ENCODE measurements at regions not wholly inside any gene's neighbourhood (a gene's known extent, or its start where the extent isn't known, plus 50 kb on each side); places are given as distances from the start of the nearest gene placed in this dataset.

- peaks cover 0 to 7% (median 4%) of the 10 kb centered on the region in 5 donors for H3K27me3 ChIP-seq (ENCODE audit: control insufficient read depth in 5 of 5, insufficient read depth in 4 of 5, low read length in 5 of 5)
- no peaks in the 10 kb centered on the region for H3K4me1 ChIP-seq (ENCODE audit: control insufficient read depth in 5 of 5, insufficient read depth in 5 of 5, low read length in 5 of 5)
- no peaks in the 10 kb centered on the region for H3K36me3 ChIP-seq (ENCODE audit: control insufficient read depth in 5 of 5, insufficient read depth in 5 of 5, low read length in 5 of 5)
- H3K9me3 ChIP-seq (ENCODE audit: control insufficient read depth in 5 of 5, low read length in 5 of 5) = peaks cover 0 to 9% (median 9%) of the 10 kb centered on the region in 5 donors
- H3K4me3 ChIP-seq (ENCODE audit: low read depth in 1 of 5, low read length in 5 of 5) = no peak overlapping the region
- H3K27ac ChIP-seq (ENCODE audit: low read depth, low read length) = no peak overlapping the region
- H3K9ac ChIP-seq (ENCODE audit: low read length in 5 of 5) = no peak overlapping the region
Observed at GRCh38 chr22:47335460-47335859, 573.0 kb downstream of the TBC1D22A start.

DNA sequence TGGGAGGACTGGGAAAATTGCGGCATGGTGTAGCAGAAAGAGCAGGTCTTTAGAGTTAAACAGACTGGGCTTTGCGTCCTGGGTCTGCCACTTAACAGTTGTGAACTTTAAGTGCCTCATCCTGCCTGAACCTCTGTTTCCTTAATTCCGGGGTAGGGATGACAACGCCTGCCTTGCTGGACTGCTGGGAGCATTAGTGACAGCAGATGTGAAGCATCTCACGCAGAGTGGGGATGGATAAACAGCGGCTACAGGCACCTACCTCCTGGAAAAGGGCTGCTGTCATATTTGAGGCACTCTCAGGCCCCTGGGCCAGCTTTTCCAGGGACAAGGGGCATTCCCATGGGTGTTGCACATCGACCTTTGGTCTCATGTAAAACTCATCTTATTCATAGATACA, 572.2 kb downstream of the TBC1D22A start:
- H3K9me3 ChIP-seq (ENCODE audit: control insufficient read depth in 5 of 5, low read length in 5 of 5) = peaks cover 0 to 9% (median 9%) of the 10 kb centered on the region in 5 donors
- no peaks in the 10 kb centered on the region for H3K36me3 ChIP-seq (ENCODE audit: control insufficient read depth in 5 of 5, insufficient read depth in 5 of 5, low read length in 5 of 5)
- H3K4me3 ChIP-seq (ENCODE audit: low read depth in 1 of 5, low read length in 5 of 5) = no peak overlapping the region
- H3K4me1 ChIP-seq (ENCODE audit: control insufficient read depth in 5 of 5, insufficient read depth in 5 of 5, low read length in 5 of 5) = no peaks in the 10 kb centered on the region
- peaks cover 0 to 13% (median 8%) of the 10 kb centered on the region in 5 donors for H3K27me3 ChIP-seq (ENCODE audit: control insufficient read depth in 5 of 5, insufficient read depth in 4 of 5, low read length in 5 of 5)
- no peak overlapping the region for H3K27ac ChIP-seq (ENCODE audit: low read depth, low read length)
- no peak overlapping the region for H3K9ac ChIP-seq (ENCODE audit: low read length in 5 of 5)

- Histone ChIP-seq H3K36me3 (ENCODE audit: control insufficient read depth in 5 of 5, insufficient read depth in 5 of 5, low read length in 5 of 5) (no peaks in the 10 kb centered on the region), H3K27me3 (ENCODE audit: control insufficient read depth in 5 of 5, insufficient read depth in 4 of 5, low read length in 5 of 5) (peaks cover 0 to 16% (median 8%) of the 10 kb centered on the region in 5 donors), H3K27ac (ENCODE audit: low read depth, low read length) (no peak overlapping the region), H3K9ac (ENCODE audit: low read length in 5 of 5) (no peak overlapping the region), H3K9me3 (ENCODE audit: control insufficient read depth in 5 of 5, low read length in 5 of 5) (peaks cover 0 to 9% (median 9%) of the 10 kb centered on the region in 5 donors), H3K4me3 (ENCODE audit: low read depth in 1 of 5, low read length in 5 of 5) (no peak overlapping the region), H3K4me1 (ENCODE audit: control insufficient read depth in 5 of 5, insufficient read depth in 5 of 5, low read length in 5 of 5) (peaks cover 0 to 2% (median 0%) of the 10 kb centered on the region in 5 donors)
Observed at GRCh38 chr22:47333625-47334024, 571.2 kb downstream of the TBC1D22A start.

DNA sequence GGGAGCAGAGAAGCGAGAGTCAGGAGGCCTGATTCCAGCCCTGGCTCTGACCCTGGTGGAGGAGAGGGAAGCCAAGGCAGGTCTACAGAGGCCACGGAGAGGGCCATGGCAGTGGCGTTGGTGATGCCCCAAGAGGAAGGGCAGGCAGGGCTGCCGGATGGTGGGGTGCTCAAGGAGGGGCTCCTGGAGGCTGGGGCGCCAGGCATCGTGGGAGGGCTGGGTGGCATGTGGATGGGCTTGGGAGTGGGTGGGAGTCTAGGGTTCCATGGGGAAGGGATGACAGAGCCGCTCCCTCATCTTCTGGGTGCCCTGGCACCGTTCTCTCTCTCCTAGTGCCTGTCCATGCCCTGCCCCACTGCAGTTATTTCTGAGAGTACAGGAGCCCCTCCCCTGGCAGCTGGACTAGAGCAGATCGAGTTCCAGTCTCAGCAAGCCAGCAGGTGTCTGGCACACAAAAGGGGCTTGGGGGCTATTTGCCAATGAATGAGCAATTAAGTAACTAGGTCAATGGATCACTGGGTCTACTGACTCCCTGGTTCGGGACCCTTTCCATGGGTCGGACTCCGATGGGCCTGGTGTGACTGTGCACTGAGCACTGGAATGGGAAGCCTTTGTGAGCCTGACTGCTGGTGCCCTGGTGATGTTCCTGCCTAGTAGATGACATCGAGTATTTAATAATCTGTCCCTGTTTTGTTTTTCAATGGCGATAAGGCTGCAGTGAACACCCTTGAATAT, 570.0 kb downstream of the TBC1D22A start:
- no peak overlapping the region for H3K9ac ChIP-seq (ENCODE audit: low read length in 5 of 5)
- peaks cover 0 to 9% (median 9%) of the 10 kb centered on the region in 5 donors for H3K9me3 ChIP-seq (ENCODE audit: control insufficient read depth in 5 of 5, low read length in 5 of 5)
- H3K27ac ChIP-seq (ENCODE audit: low read depth, low read length) = no peak overlapping the region
- no peak overlapping the region for H3K4me3 ChIP-seq (ENCODE audit: low read depth in 1 of 5, low read length in 5 of 5)
- H3K36me3 ChIP-seq (ENCODE audit: control insufficient read depth in 5 of 5, insufficient read depth in 5 of 5, low read length in 5 of 5) = no peaks in the 10 kb centered on the region
- peaks cover 0 to 16% (median 8%) of the 10 kb centered on the region in 5 donors for H3K27me3 ChIP-seq (ENCODE audit: control insufficient read depth in 5 of 5, insufficient read depth in 4 of 5, low read length in 5 of 5)
- H3K4me1 ChIP-seq (ENCODE audit: control insufficient read depth in 5 of 5, insufficient read depth in 5 of 5, low read length in 5 of 5) = peaks cover 0 to 2% (median 0%) of the 10 kb centered on the region in 5 donors

GRCh38 chr22:47331750-47332149, 569.3 kb downstream of the TBC1D22A start:
- Histone ChIP-seq H3K4me3 (ENCODE audit: low read depth in 1 of 5, low read length in 5 of 5) (no peak overlapping the region), H3K36me3 (ENCODE audit: control insufficient read depth in 5 of 5, insufficient read depth in 5 of 5, low read length in 5 of 5) (no peaks in the 10 kb centered on the region), H3K9me3 (ENCODE audit: control insufficient read depth in 5 of 5, low read length in 5 of 5) (peaks cover 0 to 9% (median 9%) of the 10 kb centered on the region in 5 donors), H3K27ac (ENCODE audit: low read depth, low read length) (no peak overlapping the region), H3K4me1 (ENCODE audit: control insufficient read depth in 5 of 5, insufficient read depth in 5 of 5, low read length in 5 of 5) (peaks cover 0 to 2% (median 0%) of the 10 kb centered on the region in 5 donors), H3K9ac (ENCODE audit: low read length in 5 of 5) (no peak overlapping the region), H3K27me3 (ENCODE audit: control insufficient read depth in 5 of 5, insufficient read depth in 4 of 5, low read length in 5 of 5) (peaks cover 0 to 16% (median 8%) of the 10 kb centered on the region in 5 donors)

DNA sequence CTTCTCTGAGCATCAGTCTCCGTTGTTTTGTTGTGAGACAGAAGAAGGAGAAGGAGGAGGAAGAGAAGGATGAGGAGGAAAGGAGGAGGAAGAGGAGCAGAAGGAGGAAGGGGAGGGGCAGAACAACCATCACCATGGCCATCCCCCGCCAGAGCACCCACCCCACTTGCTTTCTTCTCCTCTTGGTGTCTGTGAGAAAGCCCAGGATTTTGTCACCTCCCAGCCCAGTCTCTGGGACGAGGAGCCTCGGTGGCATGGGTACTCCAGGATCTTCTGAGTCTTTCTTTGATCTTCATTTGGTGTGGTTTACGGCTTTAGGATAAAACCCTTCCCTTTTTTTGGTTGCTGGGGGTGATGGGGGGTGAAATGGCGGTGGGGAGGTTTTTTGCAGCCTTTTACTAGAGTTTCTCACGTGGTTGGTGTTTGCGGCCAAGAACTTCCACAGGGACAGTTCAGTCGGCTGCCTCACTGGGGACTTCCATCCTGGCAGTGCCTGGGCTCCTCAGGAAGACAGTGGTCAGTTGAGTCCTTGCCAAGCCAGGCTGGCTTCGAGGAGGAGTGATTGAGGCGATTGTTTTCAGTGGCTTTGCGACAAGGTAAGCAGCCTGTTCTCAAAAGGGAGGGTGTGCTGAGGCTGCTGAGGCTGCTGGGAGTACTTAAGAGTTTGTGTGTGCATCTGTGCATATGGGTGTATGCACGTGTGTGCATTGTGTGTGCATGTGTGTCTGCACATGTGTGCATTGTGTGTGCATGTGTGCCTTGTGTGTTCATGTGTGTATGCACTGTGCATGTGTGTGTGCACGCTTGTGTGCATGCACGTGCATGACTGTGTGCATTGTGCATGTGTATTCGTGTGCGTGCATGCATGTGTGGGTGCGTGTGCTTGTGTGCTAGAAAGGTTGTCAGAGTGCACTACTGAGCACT, 567.5 kb downstream of the TBC1D22A start:
- H3K27me3 ChIP-seq (ENCODE audit: control insufficient read depth in 5 of 5, insufficient read depth in 4 of 5, low read length in 5 of 5) = peaks cover 0 to 16% (median 8%) of the 10 kb centered on the region in 5 donors
- H3K36me3 ChIP-seq (ENCODE audit: control insufficient read depth in 5 of 5, insufficient read depth in 5 of 5, low read length in 5 of 5) = no peaks in the 10 kb centered on the region
- no peak overlapping the region for H3K4me3 ChIP-seq (ENCODE audit: low read depth in 1 of 5, low read length in 5 of 5)
- H3K9ac ChIP-seq (ENCODE audit: low read length in 5 of 5) = no peak overlapping the region
- peaks cover 0 to 9% (median 9%) of the 10 kb centered on the region in 5 donors for H3K9me3 ChIP-seq (ENCODE audit: control insufficient read depth in 5 of 5, low read length in 5 of 5)
- no peak overlapping the region for H3K27ac ChIP-seq (ENCODE audit: low read depth, low read length)
- peaks cover 0 to 2% (median 0%) of the 10 kb centered on the region in 5 donors for H3K4me1 ChIP-seq (ENCODE audit: control insufficient read depth in 5 of 5, insufficient read depth in 5 of 5, low read length in 5 of 5)

- no peak overlapping the region for H3K4me3 ChIP-seq (ENCODE audit: low read depth in 1 of 5, low read length in 5 of 5)
- no peak overlapping the region for H3K27ac ChIP-seq (ENCODE audit: low read depth, low read length)
- H3K36me3 ChIP-seq (ENCODE audit: control insufficient read depth in 5 of 5, insufficient read depth in 5 of 5, low read length in 5 of 5) = no peaks in the 10 kb centered on the region
- H3K9ac ChIP-seq (ENCODE audit: low read length in 5 of 5) = no peak overlapping the region
- peaks cover 0 to 2% (median 0%) of the 10 kb centered on the region in 5 donors for H3K4me1 ChIP-seq (ENCODE audit: control insufficient read depth in 5 of 5, insufficient read depth in 5 of 5, low read length in 5 of 5)
- H3K27me3 ChIP-seq (ENCODE audit: control insufficient read depth in 5 of 5, insufficient read depth in 4 of 5, low read length in 5 of 5) = peaks cover 0 to 16% (median 8%) of the 10 kb centered on the region in 5 donors
- peaks cover 0 to 8% (median 7%) of the 10 kb centered on the region in 5 donors for H3K9me3 ChIP-seq (ENCODE audit: control insufficient read depth in 5 of 5, low read length in 5 of 5)
Observed at GRCh38 chr22:47328550-47329243, 566.2 kb downstream of the TBC1D22A start.

- Histone ChIP-seq H3K4me1 (ENCODE audit: control insufficient read depth in 5 of 5, insufficient read depth in 5 of 5, low read length in 5 of 5) (peaks cover 0 to 2% (median 0%) of the 10 kb centered on the region in 5 donors), H3K4me3 (ENCODE audit: low read depth in 1 of 5, low read length in 5 of 5) (no peak overlapping the region), H3K27me3 (ENCODE audit: control insufficient read depth in 5 of 5, insufficient read depth in 4 of 5, low read length in 5 of 5) (peaks cover 0 to 16% (median 8%) of the 10 kb centered on the region in 5 donors), H3K9me3 (ENCODE audit: control insufficient read depth in 5 of 5, low read length in 5 of 5) (peaks cover 0 to 7% (median 5%) of the 10 kb centered on the region in 5 donors), H3K9ac (ENCODE audit: low read length in 5 of 5) (no peak overlapping the region), H3K36me3 (ENCODE audit: control insufficient read depth in 5 of 5, insufficient read depth in 5 of 5, low read length in 5 of 5) (no peaks in the 10 kb centered on the region), H3K27ac (ENCODE audit: low read depth, low read length) (no peak overlapping the region)
Observed at GRCh38 chr22:47327241-47327640, 564.8 kb downstream of the TBC1D22A start.

DNA sequence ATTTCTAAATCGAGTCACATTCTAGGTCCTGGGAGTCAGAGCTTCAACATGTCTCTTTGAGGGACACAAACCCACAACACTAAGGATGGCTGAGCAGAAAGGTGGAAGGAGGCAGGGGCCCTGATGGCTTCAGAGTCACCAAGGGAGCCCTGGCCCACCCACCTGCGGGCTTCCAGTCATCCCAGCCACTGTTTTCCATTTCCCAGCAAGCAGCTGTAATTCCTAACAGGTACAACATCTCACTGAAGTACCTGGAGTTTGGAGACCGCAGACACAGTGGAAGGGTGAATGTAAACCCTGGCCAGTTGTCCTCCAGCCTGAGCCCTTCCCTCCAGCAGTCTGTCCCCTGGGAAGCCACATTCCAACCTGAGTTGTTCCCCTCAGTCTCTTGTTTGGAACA, 562.8 kb downstream of the TBC1D22A start:
- Histone ChIP-seq H3K27ac (ENCODE audit: low read depth, low read length) (no peak overlapping the region), H3K9ac (ENCODE audit: low read length in 5 of 5) (no peak overlapping the region), H3K27me3 (ENCODE audit: control insufficient read depth in 5 of 5, insufficient read depth in 4 of 5, low read length in 5 of 5) (peaks cover 0 to 6% (median 3%) of the 10 kb centered on the region in 5 donors), H3K4me3 (ENCODE audit: low read depth in 1 of 5, low read length in 5 of 5) (no peak overlapping the region), H3K4me1 (ENCODE audit: control insufficient read depth in 5 of 5, insufficient read depth in 5 of 5, low read length in 5 of 5) (peaks cover 0 to 2% (median 0%) of the 10 kb centered on the region in 5 donors), H3K36me3 (ENCODE audit: control insufficient read depth in 5 of 5, insufficient read depth in 5 of 5, low read length in 5 of 5) (no peaks in the 10 kb centered on the region), H3K9me3 (ENCODE audit: control insufficient read depth in 5 of 5, low read length in 5 of 5) (peaks cover 0 to 23% (median 20%) of the 10 kb centered on the region in 5 donors)
